ENCODE measurements at regions not wholly inside any gene's neighbourhood (a gene's known extent, or its start where the extent isn't known, plus 50 kb on each side); places are given as distances from the start of the nearest gene placed in this dataset.

DNA sequence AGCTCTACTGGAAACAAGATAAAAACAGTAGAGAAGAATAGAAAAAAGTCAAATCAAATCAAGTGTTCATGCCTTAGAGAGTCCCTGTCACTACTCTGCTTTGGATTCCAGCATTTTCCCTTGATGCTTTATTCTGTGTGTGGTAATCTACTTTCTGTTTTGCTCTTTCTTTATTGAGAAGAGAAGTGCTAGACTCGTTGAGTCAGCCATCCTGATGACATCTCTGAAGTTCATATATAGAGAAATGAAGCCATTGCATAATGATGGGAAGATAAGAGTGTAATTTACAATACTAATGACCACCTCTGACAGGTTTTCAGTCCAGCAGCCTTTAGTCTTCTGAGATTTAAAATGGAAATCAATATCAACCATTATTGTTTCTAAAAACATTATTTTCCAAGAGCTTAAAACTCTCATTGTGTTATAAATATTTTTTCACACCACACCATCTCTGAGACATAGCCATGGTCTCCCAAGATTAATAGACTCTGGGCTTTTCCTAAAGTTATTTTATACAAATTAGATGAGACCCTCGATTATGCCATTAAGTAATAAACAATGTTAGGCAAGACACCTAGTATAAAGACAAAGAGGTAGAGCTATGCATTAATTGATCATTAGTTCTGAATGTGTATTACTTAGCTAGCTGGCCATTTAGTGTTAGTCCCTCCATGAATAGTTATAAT lies 679.0 kb upstream of the ACVR2A start:
- Histone ChIP-seq H3K4me2 (ENCODE audit: insufficient read depth, insufficient read length, low read length) (no peak overlapping the region), H4K91ac (ENCODE audit: insufficient read length, low read depth, low read length) (no peak overlapping the region)

More for the DNA sequence above, 679.0 kb upstream of the ACVR2A start:
- Histone ChIP-seq H3K4ac (ENCODE audit: low read depth, low read length) (no peak overlapping the region), H2BK12ac (ENCODE audit: insufficient read length, low read depth, low read length) (no peak overlapping the region), H2BK5ac (ENCODE audit: insufficient read length, low read length) (no peak overlapping the region), H3K79me2 (ENCODE audit: insufficient read depth, low read length) (no peaks in the 10 kb centered on the region), H3K27me3 (ENCODE audit: insufficient read depth, low read length) (no peaks in the 10 kb centered on the region), H3K79me1 (ENCODE audit: insufficient read depth, low read depth, low read length, poor library complexity, severe bottlenecking) (no peaks in the 10 kb centered on the region), H2AFZ (ENCODE audit: low read length) (no peak overlapping the region), H2BK20ac (ENCODE audit: low read depth, low read length, poor library complexity, severe bottlenecking) (no peak overlapping the region), H3K56ac (ENCODE audit: insufficient read length, low read depth, low read length) (no peak overlapping the region), H4K5ac (ENCODE audit: insufficient read length, low read depth, low read length) (no peak overlapping the region), H2BK120ac (ENCODE audit: low read depth, low read length, poor library complexity, severe bottlenecking) (no peak overlapping the region), H3K4me1 (ENCODE audit: insufficient read depth, low read length) (no peaks in the 10 kb centered on the region), H3K9ac (ENCODE audit: extremely low read depth, insufficient read length, low read length) (no peak overlapping the region), H3K18ac (ENCODE audit: insufficient read length, low read depth, low read length) (no peak overlapping the region), H3K14ac (ENCODE audit: insufficient read depth, low read length) (no peak overlapping the region), H3K9me3 (ENCODE audit: control insufficient read depth, low read depth, low read length) (no peaks in the 10 kb centered on the region), H4K20me1 (ENCODE audit: control insufficient read depth, insufficient read depth, insufficient read length) (no peaks in the 10 kb centered on the region), H2BK15ac (ENCODE audit: low read depth, low read length) (no peak overlapping the region), H3K23me2 (ENCODE audit: insufficient read length, low read depth, low read length, poor library complexity, severe bottlenecking) (no peaks in the 10 kb centered on the region), H3K23ac (ENCODE audit: insufficient read length, low read depth, low read length) (no peak overlapping the region), H4K8ac (replicated peaks; ENCODE audit: insufficient read length, low read depth, low read length) (no peak overlapping the region), H2AK5ac (ENCODE audit: insufficient read length, low read length) (no peak overlapping the region), H3K27ac (ENCODE audit: insufficient read length, low read depth, low read length) (no peak overlapping the region), H3T11ph (ENCODE audit: low read length) (no peak overlapping the region)
- Mint-ChIP-seq H3K27ac (no peak overlapping the region), H3K4me3 (no peak overlapping the region), H3K4me1 (no peaks in the 10 kb centered on the region), H3K9me3 (no peaks in the 10 kb centered on the region; a peak in 1 of 5 replicates), H3K27me3 (ENCODE audit: low read depth) (no peaks in the 10 kb centered on the region), H3K36me3 (ENCODE audit: insufficient read depth in 1 of 3, low read depth in 3 of 3) (no peaks in the 10 kb centered on the region)
- WGBS (ENCODE audit: extremely low coverage, insufficient read length, low lambda C conversion rate), result no CpG with 5 or more reads among the region's 2 CpGs
- DNase-seq, result no peak
- TF ChIP-seq CTCF (conservative IDR thresholded peaks at IDR 0.05), result no peak
